GM18508 (cell line): ENCODE measurements at regions not wholly inside any gene's neighbourhood (a gene's known extent, or its start where the extent isn't known, plus 50 kb on each side); places are given as distances from the start of the nearest gene placed in this dataset.

ENCODE experiments used
- ATAC-seq: cut with Tn5 transposase; IDR thresholded peaks from one replicate; pipeline ENCODE4 v1.9.1; 2021; ENCODE audit warnings: moderate number of reproducible peaks; ENCODE audit not compliant: insufficient read depth, unreplicated experiment

GRCh38 chr1:232389744-232390143 lies 240.2 kb downstream of the SIPA1L2 start:
- ATAC-seq = no peak

GRCh38 chr1:232388363-232388762 lies 241.6 kb downstream of the SIPA1L2 start:
- no peak for ATAC-seq

DNA sequence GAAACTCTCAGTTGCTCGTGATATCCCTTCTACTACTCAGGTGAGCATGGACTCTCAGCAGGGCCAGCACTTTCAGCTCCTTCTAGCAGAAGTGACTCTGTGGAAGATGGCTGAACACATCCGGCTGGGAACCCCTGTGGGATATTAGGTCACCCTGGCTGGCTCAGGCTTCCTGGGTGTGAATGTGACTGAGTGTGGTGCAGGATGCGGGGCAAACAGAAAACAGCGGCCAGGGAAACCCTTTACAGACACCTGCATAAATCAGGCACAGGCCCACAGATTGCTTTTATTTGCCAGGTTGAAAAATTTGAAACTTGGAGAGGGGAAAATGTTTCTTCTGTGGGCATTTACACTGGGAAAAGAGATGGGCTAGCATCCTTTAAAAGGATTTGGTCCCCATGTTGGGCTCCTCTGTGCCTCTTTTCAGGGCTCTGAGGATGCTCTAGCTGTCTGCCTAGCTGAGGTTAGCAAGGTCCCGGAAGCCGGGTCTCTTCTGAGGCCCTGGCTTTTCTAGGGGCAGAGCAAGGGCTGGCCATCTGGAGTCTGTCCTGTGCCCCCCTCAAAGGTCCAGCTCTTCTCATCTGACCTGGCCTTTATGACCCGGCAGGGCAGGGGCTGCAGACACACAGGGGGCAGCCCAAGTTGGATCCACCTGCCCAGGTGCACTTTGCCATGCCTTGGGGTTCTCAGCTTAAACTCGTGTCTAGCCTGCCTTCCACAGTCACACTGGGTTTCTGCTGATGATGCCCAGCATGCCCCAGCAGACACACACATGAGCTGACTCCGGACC lies 243.0 kb downstream of the SIPA1L2 start:
- ATAC-seq = no peak

- ATAC-seq = no peak
These were observed 243.6 kb downstream of the SIPA1L2 start for GRCh38 chr1:232386294-232386693.

DNA sequence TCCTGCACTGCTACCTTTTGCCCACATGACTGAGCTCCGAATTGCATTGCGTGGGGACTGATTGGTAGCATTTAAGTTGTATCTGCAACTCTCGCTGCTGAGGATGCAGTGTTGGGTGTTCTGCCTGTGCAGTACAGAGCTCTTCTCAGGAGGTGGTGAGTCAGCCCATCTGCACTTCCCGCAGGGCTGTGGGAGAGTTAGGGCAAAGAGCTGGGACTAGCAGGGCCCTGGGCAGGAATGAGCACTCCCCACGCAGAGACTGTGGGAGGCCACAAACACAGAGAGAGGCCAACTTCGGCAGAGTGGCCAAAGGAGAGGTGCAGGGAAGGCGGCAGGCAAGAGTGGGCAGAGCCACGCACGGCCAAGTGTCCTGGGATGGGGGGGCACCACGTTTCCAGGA lies 244.7 kb downstream of the SIPA1L2 start:
- ATAC-seq = no peak

GRCh38 chr1:232384171-232384883 lies 245.6 kb downstream of the SIPA1L2 start:
- no peak for ATAC-seq

GRCh38 chr1:232383455-232384123 lies 246.3 kb downstream of the SIPA1L2 start:
- ATAC-seq = no peak

DNA sequence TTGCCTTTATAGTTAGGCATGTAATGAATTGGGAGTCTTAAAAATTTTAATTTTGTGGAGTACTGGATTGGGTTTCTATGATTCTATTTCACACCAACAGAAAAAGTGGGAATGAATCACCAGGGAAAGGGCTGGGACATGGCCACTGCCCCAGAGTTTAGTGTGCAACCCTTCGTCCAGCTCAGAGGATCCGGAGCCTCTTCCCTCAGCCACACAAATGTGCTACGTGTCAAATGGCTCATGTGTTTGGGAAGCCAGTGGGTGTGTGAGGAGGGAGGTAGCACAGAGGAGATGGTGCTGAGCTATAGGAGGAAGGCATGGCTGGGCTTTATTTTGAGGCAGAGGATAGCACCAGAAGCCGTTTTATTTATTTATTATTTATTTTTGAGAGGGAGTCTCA lies 247.3 kb downstream of the SIPA1L2 start:
- ATAC-seq = no peak

GRCh38 chr1:232381394-232382100 lies 248.4 kb downstream of the SIPA1L2 start:
- no peak for ATAC-seq

DNA sequence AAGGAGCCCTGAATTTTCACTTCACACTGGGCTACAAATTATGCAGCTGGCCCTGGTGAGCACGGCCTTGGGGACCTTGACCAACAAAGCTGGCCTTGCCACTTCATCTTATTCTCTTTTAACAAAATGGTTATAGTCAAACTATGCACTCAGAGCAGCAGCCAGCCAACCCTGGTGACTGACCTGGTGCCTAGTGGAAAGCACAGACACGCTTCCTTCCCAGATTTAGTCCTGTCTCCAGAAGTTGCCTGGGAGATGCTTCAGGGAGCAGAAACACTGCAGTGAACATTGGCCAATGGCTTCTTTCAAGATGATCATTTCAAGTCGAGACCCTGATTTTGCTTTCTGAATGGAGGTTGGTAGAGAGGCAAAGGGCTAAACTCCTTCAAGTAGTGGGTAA lies 249.3 kb downstream of the SIPA1L2 start:
- no peak for ATAC-seq

DNA sequence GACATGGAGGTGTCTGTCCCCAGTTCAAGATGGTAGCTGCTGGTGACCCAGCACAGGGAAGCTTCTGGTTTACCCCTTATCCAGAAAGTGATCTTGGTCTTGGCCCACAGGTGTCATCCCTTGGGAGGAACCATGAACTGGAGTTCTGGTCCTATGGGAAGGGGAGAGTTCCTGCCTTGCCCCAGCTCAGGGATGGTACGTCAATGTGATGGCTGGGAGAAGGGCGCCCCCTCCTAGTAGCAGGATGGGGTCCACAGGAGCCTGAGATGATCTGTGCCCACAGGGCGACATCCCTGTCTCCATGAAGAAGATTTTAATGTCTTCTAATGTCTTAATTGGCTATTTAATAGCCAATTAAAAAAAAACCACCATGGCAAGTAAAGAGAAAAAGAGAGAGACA lies 249.8 kb downstream of the SIPA1L2 start:
- ATAC-seq = no peak

DNA sequence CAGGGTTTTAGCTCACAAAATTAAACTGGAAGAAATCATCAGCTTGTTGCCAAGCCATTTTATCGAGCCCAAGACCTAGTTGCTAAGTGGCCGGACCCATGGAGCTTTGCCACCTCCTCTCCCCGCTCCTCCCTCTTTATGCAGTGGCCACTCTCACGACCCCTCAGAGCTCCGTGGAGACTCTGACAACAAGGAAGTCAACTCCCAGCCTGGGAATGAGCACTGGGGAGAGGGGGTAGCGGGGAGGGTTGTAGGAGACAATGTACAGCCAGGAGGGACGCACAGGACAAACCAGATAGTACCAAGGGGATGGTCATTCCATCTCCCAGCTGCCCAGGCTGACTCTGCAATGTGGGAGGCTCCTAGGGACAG lies 250.9 kb downstream of the SIPA1L2 start:
- no peak for ATAC-seq

- ATAC-seq = no peak
These were observed 251.5 kb downstream of the SIPA1L2 start for GRCh38 chr1:232378266-232379062.

GRCh38 chr1:232377494-232377770 lies 252.5 kb downstream of the SIPA1L2 start:
- ATAC-seq = no peak

GRCh38 chr1:232376632-232377493 lies 253.1 kb downstream of the SIPA1L2 start:
- no peak for ATAC-seq

DNA sequence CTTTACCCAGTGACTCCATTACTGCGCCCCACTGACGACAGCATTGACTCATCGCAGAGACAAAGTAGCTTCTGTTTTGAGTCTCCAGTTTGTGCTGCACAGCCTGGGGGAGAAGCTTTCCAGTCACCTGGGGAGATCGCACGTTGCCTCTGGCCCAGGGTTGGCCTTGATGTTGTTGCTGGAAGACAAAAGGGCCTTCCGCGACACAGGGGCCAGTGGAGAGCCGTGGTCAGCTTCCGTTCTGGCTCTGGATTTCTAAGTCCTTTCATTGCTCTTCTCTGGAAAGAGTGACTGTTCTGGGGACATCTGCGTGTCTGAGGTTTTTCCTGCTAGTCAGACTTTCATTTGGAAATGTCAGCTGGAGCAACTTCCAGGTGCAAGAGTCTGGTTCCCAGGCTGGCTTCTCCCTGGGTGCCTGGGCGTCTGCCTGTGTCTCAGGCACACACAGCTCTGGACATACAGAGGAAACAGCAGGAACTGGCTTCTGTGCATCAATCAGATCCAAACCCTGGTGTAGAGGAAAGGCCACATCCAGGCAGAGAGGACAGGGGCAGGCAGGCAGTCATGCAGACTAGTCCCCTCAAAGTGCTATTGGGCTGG lies 257.0 kb downstream of the SIPA1L2 start:
- ATAC-seq = no peak

DNA sequence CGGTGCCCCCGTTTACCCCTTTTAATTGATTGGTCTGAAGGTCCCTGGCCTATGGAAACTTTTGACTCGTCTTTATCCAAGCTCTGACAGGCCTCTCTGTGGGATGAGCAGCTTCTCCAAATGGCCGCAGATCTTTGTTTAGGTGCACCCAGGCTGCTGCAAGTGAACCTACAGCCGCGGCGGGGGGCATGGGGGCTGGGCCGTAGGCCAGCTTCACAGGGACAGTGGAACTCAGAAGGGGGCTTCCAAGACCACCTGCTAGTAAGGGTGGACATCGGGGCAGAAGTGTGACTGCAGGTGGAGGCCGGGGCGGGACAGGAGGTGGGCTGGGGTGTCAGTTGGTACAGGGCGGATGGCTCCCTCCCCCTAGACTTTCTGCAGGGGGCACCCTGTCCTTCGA lies 257.5 kb downstream of the SIPA1L2 start:
- ATAC-seq = no peak

DNA sequence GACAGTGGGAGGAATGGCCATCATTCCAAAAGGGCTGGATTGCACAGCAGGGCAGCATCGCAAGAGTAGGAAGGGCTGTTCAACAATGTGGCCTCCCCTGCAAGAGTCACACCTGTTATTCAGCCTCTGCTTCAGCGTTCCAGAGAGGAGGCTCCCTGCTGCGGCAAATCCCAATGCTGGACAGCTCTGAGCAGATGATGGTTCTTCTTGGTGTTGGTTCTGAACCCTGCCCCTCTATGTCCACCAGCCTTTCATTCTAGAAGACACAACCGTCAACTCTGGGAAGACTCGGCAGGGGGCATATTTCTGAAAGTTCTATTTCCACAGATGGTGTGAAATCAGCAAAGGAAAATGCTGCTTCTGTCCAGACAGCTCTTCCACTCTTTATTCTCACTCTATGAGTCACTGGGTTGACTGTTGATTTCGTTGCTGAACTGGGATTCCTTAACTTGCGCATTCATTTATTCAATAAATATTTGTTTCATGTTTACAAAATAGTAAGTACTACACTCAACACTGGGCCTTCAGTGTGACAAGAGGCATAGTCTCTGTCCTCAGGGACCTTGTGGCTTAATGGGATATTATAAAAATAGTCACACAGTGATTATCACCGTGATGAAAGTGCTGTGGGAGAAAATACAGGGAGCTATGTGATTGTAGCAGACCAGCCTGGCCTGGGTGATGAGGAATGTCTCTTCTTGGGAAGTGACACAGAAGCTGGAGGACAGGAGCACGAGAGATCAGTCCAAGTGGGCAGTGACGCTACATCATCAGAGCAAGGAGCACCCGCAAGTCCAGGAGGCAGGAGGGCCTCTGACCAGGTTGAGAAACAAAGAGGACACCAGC lies 260.3 kb downstream of the SIPA1L2 start:
- no peak for ATAC-seq
